Umbilical cord (tissue), 1 donor: ENCODE measurements at regions not wholly inside any gene's neighbourhood (a gene's known extent, or its start where the extent isn't known, plus 50 kb on each side); places are given as distances from the start of the nearest gene placed in this dataset.

ENCODE experiments used
- DNase-seq: peaks from one replicate; pipeline ENCODE4 v3.0.0-alpha.2; 2015; ENCODE audit warnings: low spot score

DNA sequence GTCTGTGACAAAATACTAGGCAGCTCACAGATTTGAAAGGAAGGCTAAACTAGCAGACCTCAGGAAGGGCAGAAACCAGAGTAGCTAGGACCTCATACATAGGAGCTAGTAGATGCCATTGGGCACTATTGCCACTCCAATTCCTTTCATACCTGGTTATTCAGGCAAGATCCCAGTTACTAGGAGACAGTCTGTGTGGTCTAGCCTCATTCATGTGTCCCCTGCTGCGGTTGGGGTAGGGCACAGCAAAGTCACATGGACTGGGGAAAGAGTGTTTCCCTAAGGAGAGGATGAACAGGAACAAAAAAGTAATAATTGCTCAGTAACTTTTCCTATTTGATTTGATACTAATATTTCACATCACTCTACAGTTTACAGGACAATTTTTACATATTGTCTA, 204.6 kb upstream of the HEY2 start:
- DNase-seq: no peak

DNA sequence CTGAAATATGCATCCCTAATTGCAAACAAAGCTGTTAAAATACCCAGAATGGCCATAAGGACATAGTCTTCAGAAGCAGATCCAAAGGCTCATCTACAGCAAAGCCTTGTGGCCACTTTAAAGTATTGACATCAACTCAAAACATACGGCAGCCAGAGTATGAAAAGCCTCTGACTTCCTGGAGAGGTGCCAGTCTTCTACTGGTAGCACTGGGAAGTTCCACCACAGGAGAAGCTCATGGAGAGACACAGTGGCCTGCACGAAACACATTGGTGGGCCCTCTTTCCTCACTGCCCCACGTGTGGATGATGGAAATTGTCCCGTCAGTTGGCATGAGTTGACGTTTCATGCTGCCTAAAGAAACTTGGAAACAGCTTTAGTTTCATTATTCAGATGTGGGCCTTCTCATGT, 202.6 kb upstream of the HEY2 start:
- no peak for DNase-seq

DNA sequence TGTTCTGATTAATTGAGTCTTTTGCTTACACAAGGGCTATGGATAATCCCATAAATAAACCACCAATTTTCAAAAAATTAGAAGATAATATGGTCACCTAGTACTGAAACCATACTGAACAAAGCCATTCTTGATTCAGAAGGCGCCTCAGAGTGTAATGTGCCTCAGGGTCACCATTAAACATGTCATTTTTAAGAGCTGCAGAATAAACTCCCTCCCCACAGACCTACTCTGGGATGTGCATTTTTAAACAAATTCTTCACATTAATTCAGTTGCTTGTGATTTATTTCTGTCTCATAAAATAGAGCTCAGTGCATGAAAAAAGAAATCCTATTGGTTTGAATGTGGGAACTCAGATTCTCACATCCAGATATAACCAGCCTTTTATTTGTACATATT, 202.1 kb upstream of the HEY2 start:
- peak; percentile 42 for DNase-seq

DNA sequence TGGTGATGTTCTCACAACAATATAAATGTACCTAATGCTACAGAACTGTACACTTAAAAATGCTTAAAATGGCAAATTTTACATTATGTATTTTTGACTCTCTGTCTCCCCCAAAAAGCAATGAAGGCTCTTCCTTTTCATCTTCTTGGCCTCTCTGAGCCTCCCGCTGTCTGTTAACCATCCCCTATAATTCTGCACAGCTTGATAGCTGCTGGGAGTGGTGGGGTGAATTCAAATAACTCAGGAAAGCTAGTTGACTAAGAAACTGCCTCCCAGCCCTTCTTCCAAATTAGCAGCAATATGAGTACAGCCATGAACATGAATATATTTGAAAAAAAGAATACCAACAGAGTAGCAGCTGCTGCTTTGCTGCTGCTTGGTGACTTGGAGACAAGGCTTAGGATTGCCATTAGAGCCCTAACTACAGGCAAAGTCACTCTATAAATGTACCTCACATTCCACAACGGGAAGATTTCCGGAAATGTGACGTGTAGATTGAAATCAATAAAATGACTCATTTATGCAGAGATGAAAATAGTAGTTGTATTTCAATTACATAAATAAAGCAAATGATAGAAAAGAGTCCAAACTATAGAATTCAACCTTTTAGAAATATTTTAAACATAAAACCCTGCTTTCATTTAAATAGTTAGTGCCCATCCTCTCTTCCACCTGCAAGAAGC, 200.1 kb upstream of the HEY2 start:
- DNase-seq: no peak

DNA sequence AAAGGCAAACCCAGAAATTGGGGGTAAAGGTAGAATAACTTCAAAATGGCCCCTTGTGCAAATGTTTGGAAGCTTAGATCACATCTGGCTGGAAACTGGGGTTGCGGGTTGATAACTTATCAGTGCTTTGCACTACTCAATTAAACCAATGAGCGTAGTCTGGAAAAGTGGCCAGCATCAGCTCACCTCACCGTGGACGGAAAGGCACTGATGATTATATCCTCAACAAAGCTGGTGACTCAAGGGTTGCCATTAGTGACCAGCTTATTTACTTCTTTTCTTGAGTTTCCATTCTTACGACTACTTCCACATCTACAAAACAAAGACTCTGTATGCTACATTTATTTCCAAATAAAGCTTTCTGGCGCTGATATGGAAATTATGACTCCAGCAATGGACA, 198.5 kb upstream of the HEY2 start:
- peak; percentile 41 for DNase-seq

DNA sequence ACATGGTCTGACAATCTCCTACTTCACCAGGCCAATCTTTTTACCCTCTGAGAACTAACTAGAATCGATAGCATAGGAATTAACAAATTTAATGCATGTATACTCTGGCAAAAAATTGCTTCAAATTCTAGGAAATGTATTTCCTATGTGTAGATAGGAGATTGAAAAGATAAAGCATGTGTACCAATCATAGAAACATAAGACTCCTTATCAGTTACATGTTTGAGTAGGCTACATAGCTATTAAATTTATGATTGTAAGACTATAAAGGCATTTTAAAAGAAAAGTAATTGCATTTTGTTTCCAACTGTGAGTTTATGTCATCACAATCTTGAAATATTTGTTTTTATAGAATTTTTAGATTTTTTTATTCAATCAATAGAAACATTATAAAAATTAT, 196.6 kb upstream of the HEY2 start:
- DNase-seq: no peak

DNA sequence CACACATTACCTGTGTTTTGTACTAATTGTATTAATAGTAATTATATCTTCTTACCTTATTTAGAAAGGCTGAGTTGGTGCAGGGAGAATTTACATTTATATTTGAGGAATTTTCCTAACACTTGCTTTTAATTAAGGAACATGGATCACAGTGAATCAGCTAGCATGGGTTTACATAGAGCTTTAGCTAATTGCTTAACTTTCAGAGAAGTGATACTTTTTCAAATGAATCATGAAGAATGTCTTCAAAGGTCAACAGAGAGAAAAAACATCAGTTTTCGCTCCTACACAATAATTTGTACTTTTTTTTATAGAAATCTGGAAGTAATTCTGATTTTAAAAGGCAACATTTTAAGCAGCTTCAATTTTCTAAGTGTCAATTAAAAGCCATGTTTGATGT, 195.0 kb upstream of the HEY2 start:
- no peak for DNase-seq

DNA sequence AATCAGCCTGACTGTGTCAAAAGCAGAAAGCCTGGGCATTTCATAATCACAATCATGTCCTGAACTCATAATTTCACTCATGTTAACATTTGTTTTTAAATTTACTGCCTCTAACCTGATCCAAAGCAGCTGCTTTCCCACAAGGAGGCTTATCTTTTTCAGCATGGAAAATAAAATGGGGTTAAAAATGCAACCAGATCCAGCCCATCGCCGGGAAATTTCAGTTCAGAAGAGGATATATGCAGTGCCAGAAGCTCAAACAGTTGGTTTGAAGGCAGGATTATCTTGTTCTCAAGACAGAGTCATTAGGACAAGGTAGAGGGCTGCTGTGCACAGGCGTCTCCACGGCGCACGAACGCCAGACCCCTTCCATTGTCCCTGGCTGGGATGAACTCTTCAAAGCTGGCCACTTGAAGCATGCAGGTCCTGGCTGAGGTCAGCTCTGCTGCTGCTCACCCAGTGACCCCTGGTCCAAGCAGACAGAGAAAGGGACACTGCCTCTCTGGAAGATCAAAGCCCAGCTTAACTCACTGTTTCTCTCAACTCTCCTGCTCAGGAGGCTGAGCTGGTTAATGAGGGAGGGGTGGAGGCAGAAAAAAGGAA, 191.1 kb upstream of the HEY2 start:
- peak; percentile 85 for DNase-seq

DNA sequence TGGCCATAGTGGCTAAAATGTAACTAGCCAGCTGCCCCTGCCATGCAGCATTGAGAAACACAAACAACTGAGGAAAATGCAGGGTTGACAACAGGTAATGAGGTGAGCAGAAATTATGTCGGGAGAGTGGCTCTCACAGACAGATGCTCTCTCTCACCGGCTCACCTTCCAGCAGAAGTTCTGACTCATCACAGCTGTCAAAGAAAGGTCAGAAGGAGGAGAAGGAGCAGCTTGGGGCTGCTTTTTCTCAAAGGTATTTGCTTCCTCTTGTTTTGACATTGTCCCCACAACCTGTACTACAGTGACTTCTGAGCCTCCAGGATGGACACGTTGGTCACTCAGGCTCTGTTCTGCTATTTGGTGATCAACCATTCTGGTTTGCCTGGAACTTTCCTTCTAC, 190.5 kb upstream of the HEY2 start:
- peak; percentile 40 for DNase-seq

DNA sequence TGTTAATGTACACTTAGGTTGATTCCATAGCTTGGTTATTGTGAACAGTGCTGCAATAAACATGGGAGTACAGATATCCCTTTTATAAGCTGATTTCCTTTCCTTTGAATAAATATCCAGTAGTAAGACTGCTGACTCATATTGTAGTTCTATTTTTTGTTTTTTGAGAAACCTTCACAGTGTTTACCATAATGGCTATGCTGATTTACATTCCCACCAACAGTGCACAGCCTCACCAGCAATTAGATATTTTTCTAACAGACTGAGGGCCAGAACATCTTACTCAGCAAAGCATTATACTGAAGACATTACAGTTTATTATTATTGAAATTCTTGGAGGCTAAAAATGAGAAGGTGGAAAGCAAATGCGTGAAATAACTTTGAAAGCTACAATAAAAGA, 187.3 kb upstream of the HEY2 start:
- DNase-seq: no peak

DNA sequence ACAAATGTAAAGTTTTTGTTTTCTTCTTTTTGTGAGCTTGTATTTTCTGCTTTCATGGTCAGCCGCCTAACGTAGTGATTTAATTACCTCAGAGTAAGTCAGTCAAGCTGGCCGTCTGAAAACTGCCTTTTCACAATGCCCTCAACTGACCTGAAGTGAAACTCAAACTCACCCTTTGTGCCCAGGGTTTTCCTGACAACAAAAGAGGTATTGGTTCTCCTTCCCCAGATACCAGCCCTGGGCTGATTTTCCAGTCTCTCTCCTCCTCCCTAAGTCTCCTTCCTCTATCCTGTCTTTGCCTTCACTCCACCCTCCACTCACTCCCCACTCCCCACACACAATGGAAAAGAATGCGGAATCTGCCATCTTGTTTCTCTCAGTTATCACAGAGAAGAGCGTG, 184.5 kb upstream of the HEY2 start:
- DNase-seq: no peak

DNA sequence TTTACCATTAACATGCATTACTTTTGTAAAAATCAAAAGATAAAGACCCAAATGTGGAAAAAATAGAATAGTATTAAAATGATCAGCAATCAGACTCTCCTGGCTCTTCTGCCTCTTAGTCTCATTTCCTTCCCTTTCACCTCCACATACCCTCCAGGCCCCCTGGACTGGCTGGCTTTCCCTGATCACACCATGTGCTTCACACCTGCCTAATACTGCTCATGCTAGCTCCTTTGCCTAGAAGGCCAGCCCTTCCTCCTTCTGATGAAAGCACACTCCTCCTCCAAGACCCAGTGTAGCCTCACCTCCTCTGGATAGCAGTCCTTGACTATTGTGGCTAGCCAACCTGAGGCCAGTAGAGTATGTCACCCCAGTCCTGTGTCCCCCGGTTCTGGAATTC, 182.0 kb upstream of the HEY2 start:
- DNase-seq: no peak

DNA sequence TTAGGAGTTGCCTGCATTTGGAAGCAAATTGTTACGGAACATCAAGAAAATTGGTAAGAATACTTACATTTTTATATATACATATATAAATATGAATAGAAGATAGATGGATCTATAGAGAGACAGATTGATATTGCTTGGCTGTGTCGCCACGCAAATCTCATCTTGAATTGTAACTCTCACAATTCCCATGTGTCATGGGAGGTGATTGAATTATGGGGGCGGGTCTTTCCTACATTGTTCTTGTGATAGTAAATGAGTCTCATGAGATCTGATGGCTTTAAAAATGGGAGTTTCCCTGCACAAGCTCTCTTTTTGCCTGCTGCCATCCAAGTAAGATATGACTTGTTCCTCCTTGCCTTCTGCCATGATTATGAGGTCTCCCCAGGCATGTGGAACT, 180.8 kb upstream of the HEY2 start:
- no peak for DNase-seq

DNA sequence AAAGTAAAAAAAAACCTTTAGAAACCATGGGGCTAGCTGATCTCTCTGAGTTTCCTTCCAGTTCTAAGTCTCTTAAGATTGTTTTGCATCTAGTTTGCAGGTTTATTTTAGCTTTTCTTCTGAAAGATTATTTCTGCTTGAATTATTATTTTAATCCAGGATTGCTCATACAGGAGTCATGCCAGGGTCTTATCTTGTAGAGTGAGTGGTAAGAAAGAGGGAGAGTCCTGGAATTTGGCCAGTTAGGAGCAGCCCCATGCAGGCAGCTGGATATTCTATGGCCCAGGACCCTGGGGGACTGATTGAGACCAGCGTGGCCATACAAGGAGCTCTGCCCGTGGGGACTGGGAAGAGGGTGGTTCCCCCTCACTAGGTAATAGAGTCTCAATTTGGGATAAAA, 178.9 kb upstream of the HEY2 start:
- peak; percentile 77 for DNase-seq

DNA sequence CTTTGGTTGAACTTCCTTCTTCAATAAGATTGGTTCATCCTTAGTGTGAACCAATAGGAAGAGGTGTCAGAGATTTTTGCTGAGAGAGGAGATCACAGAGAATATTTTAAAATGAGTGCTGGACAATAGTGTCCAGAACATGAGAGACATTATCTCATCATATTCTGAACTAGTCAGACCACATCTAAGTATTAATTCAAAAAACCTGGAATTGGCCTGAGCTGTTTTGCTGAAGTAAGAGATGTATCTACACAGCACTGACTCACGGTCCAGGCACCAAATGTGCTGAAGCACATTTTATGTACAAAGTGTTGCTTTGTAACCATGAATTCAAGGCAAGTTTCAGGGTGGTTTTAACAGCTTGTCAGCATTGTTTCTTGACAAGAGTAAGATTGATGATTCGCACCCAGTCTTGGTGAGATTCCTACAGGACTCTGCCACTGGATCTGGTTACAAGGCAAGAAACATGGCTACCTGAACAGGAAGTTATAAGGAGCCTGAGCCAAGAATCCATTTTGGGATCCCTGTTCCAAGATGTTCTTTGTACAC, 178.2 kb upstream of the HEY2 start:
- no peak for DNase-seq

DNA sequence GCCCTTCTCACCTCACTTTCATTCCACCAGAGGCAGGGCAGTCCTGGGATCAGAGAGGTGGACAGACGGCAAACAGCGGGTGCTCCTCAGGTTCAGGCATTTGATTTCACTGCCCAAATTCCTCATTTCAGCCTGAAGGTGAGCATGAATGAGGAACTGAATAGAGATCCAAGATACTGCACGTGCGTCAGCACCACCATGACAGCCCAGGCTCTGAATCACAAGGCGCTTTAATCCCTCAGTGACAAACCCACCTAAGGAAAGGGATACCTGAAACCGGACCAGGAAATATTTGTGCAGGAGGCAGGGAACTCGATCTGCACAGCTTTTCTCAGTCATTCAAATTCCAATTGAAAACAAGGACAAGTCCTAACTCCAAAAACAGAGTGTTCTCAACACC, 174.8 kb upstream of the HEY2 start:
- DNase-seq: no peak

DNA sequence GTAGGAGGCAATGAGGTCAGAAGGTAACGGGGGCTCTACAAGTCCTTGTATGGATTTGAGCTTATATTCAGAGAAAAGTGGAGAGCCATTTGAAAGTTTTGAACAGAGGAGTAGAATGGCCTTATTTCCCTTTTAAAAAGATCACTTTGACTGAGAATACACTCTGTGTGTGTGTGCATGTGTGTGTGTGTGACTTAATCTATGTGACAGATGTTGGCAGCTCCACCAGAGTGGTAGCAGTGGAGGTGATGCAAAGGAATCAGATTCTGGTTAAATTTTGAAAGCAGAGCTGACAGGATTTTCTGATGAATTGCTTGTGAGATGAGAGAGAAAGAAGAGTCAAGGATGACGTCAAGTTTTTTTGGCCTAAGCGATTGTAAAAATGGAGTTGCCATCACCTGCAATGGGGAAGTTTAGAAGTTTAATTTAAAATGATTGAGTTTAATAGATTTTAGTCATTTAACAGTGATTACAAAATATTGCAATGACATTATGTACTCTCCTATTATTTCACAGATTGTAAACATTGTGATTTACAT, 172.2 kb upstream of the HEY2 start:
- no peak for DNase-seq

DNA sequence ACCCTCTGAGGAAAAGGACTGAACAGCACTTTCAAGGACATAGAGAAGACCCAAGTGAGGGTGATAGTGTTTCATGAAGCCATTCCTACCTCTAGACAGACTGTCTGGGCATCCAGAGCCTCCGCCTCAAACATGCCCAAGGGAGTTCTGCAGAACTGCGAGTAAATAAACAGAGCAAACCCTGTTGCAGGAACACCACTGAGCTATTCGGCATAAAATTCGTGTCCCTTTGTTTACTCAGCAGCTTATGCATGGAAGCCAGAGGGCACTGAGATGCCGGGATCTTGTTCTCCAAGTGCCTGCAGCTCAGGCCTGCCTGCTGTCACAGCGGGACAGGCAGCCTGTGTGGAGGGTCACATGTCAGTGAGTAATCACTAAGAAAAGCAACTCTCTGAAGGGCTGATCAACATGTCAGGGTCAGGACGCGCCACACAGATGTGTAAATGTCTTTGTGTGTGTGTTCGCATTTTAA, 164.9 kb upstream of the HEY2 start:
- peak; percentile 39 for DNase-seq

DNA sequence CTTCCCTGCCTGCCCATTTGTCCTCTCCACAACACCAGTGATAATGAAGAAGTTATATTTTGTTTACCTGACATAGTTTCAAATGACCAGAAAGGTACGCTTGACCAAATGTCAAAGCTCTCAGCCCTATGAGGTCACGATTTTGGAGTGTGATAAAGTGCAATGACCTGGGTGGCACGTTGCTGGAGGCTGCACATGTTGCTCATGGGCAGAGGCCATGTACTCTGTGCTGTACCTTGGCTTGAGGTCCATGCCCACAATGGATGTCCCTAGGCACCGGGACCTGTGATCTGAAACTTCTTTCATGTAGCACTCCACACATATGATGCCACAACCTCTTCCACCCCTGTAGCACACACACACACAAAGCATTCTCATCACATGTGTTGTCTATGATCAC, 164.0 kb upstream of the HEY2 start:
- DNase-seq: no peak

DNA sequence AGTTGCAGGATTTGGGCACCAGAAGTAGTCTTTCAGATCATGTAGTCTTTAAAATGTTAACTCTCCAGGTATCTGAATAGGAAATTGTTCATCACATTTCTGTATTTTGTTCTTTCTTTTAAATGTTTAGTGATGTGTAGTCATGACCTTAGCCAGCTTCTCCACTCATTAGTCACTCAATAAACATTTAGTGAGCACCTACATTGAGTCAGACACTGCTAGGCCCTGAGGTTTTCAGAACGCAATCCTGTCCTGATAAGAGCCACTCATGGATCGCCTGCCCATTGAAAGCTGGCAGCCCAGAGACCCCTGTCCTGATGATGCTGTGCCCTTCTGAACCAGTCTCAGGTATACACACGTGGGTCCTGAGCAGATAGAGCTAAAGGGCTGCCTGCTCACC, 163.4 kb upstream of the HEY2 start:
- no peak for DNase-seq

DNA sequence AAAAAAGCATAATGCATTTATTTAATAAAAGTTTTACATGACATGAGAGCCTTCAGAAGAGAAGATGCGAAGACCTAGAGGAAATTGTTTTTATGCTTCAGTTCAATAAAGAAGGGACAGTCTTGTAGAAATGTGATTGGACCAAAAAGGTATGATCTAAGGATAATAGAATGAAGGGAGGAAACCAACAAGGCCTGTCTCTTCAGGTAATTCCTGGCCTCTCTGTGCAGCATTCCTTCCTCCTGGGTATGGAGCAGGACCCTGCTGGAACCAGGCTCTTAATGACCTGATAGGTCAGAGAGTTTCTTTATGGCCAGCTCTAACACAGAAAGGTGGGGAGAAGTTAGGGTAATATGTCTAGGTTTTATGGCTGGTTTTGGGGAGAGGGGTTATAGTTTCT, 162.8 kb upstream of the HEY2 start:
- DNase-seq: no peak

DNA sequence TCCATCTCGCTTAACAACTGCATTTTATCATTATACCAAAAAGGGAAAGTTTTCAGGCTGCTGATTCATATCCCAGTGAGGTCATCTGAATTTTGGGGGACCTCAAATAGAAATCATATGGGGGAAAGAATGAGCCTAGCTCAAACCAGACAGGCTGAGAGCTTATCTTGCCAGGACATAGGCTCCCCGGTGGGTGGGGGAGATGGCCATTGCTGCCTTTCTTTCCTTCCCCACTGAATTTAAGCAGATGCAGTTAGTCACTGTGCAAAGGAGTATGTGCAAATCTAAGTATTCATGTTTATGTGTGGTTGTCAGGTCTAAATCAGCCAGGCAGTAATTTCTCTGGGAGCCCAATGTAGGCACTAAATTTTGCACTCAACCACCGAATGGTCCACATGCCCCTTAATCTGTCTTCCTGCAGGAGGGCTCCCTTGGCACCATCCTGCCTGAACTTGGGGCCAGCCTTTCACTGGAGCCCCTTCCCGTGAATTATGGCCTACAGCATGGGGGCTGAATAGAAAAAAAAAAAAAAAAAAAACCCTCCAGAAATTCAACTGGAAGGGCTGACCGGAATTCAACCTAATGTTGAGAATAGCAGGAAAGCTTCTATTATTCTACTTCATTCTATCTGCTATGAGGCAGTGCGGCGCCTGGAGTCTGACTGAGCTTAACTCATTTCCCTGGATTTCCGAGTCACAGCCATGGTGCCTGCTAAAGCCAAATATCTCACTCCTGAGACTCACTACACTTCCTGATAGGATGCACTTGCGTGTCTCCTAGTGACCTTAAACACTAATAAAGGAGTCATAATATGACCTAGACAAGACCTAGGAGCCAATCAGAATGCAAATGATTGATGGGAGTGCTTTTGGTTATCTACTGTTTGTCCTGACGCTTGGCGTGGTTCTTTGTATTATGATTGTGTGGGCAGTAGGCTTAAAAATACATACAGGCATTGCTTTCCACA, 161.5 kb upstream of the HEY2 start:
- DNase-seq: peak; percentile 83
